ENCODE measurements at regions not wholly inside any gene's neighbourhood (a gene's known extent, or its start where the extent isn't known, plus 50 kb on each side); places are given as distances from the start of the nearest gene placed in this dataset.

DNA sequence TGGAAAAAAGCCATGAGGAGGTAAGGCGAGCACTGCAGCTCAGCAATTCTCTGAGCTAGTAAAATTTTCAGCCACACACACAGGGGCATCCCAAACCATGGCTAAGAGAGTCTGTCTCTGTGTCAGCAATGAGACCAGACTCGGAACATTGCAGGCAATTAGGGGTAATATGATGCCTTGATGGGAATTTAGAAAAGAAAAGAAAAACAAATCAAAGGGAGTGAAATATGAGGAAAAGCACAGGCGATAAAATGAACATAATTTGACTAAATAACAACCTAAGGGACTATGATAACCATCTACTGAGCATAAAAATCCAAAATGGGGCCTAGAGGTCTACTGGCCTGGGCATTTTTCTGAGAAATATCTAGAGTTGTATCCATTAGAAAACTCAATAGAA, 546.0 kb upstream of the PSMD7 start:
- H3K27ac Mint-ChIP-seq, result no peak overlapping the region

DNA sequence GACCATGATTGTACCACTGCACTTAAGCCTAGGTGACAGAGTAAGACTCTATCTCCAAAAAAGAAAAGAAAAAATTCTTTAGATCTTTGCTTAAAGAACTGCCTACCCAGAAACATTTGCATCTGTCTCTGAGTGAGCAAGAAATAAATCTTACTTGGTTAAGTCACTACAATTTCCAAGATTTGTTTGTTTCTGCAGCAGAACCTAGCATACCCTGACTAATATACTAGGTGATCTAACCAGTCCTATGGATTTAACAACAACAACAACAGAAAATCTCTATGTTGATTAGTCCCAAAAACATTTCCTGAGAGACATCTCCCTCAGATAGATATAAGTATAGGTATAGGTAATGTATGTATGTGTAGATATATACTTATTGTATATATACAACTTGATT, 549.3 kb upstream of the PSMD7 start:
- no peaks in the 10 kb centered on the region for H3K27me3 Mint-ChIP-seq
- no peak overlapping the region for H3K4me3 Mint-ChIP-seq
- no peak overlapping the region for H3K27ac Mint-ChIP-seq
- H3K4me1 Mint-ChIP-seq (ENCODE audit: low read depth), result no peaks in the 10 kb centered on the region
- no peaks in the 10 kb centered on the region for H3K36me3 Mint-ChIP-seq (ENCODE audit: low read depth)
- H3K9me3 Mint-ChIP-seq, result peaks cover 9% of the 10 kb centered on the region

More for the DNA sequence above, 546.0 kb upstream of the PSMD7 start:
- no peaks in the 10 kb centered on the region for H3K4me1 Mint-ChIP-seq (ENCODE audit: low read depth)
- H3K9me3 Mint-ChIP-seq, result peaks cover 4% of the 10 kb centered on the region
- H3K4me3 Mint-ChIP-seq, result no peak overlapping the region
- H3K27me3 Mint-ChIP-seq, result no peaks in the 10 kb centered on the region
- H3K36me3 Mint-ChIP-seq (ENCODE audit: low read depth), result no peaks in the 10 kb centered on the region

DNA sequence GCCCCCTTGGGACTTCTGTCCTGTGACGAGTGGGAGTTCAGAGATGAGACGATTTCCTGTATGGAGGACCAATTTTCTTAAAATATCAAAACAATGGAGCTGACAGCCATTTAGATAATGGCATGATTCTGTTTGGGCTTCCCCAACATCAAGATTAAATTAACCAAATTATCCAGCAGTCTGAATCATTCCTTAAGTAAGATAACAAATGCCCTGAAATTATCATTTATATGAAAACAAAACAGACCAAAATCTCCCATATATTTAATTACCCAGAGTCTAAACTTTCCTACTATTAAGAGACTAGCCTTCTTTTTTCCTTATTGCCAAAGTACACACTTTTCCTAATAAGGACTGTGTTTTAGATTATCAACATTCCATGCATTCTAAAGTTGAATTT, 550.1 kb upstream of the PSMD7 start:
- Mint-ChIP-seq H3K4me1 (ENCODE audit: low read depth) (no peaks in the 10 kb centered on the region), H3K27me3 (no peaks in the 10 kb centered on the region), H3K27ac (no peak overlapping the region), H3K9me3 (peaks cover 9% of the 10 kb centered on the region), H3K36me3 (ENCODE audit: low read depth) (no peaks in the 10 kb centered on the region), H3K4me3 (no peak overlapping the region)

DNA sequence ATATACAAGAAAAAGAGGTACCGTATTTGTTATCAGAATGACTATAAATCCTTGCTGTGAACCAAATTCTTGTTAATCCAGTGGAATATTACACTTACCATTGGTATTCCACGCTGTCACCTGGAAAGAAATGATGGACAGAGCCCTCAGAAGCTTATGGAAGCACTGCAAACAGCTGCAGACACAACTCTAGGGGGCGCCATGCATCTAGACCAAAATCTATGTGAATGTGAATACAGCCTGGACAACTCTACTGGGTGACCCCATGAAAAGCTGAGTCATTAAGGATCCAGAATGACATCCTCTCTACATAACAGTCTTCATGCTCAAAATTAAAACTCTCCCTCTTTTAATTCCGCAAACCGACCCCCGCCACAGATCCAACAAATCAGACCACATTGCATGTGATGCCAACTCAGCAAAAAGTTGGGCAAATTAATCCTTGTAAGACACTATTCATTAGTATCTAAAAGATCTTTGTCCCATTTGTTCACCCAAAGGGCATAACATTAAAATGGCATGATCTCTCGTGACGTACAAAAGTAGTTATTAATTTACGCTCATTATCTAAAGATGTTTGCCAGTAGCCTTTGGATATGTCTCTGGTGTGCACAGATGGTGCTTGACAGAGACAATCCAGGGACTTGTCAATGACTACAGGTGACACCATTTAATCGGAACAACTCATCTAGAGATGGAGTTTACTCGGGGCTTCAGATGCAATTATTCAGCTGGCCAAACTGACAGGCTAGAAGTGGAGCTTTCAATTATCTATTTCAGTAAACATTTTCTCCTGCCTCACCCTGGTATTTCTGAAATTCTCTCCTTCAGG, 552.7 kb upstream of the PSMD7 start:
- Mint-ChIP-seq H3K36me3 (ENCODE audit: low read depth) (no peaks in the 10 kb centered on the region), H3K9me3 (peaks cover 5% of the 10 kb centered on the region), H3K27me3 (no peaks in the 10 kb centered on the region), H3K27ac (no peak overlapping the region), H3K4me1 (ENCODE audit: low read depth) (no peaks in the 10 kb centered on the region), H3K4me3 (no peak overlapping the region)

DNA sequence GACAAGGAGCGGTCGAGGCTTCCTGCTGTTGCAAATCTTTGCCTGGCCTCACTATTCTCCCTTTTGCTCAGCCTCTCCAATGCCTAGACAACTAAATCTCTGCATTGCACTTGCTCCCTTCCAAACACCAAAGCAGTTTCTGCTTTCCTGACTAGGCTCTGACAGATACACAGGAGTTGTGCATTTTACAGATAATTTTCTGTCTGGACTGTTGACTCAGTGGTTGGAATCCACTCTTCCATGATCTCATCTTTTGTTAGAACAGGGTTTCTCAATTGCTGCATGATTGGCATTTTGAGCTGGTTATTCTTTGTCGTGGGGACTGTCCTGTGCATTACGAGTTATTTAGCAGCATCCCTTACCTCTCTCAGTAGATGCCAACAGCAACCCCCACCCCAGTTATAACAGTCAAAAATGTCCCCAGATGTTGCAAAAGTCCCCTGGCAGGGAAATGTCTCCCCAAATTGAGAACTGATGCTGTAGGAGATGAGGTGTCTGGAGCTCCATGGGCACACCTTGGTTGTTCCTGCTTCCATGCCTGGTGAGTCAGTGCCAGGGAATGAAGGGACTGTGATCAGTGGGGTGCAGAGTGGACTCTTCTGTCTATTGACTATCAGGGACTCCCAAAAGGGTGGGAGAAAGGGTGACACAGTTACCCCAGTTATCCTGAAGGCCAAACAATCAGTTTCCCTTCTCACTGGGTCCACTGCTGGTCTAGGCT, 557.4 kb upstream of the PSMD7 start:
- Mint-ChIP-seq H3K9me3 (peaks cover 13% of the 10 kb centered on the region), H3K4me1 (ENCODE audit: low read depth) (peaks cover 4% of the 10 kb centered on the region), H3K27me3 (peaks cover 7% of the 10 kb centered on the region), H3K4me3 (no peak overlapping the region), H3K27ac (no peak overlapping the region), H3K36me3 (ENCODE audit: low read depth) (no peaks in the 10 kb centered on the region)

DNA sequence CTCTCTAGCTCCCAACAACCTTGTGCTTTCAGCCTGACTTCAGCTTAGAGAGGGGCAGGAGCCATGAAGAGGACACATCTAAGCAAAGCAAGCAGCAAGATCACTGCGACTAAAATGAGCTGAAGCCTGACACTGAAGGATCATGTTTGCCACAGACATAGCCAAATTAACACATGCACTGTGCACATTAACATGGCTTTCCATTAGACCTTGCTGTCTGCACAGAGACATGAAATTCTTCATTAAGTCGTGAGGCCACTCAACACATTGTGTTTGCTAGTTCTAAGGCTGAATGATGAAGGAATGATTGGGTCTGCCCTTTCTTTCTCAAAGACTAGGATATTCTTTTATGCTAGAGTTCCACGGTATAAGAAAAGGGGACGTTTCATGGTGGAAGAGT, 558.3 kb upstream of the PSMD7 start:
- peaks cover 9% of the 10 kb centered on the region for H3K9me3 Mint-ChIP-seq
- no peak overlapping the region for H3K27ac Mint-ChIP-seq
- H3K4me1 Mint-ChIP-seq (ENCODE audit: low read depth), result peaks cover 4% of the 10 kb centered on the region
- no peak overlapping the region for H3K4me3 Mint-ChIP-seq
- peaks cover 7% of the 10 kb centered on the region for H3K27me3 Mint-ChIP-seq
- no peaks in the 10 kb centered on the region for H3K36me3 Mint-ChIP-seq (ENCODE audit: low read depth)

DNA sequence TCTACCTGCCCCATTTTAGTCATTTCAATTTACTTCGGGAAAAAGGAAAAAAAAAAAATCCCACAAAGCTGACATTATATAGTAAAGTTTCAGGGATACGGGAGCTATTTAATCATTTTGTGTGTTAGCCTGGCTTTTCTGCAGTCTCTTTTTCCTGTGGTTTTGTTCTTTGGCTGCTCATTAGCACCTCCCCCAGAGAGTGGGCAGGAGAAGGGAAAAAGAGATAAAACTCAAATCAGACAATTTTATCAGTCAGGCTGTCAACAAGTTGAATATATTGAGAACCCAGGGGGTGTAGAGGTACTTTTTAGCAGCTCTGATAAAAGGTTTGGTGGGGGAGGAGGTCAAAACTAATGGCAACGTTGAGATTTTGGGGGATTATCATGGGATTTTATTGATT, 559.0 kb upstream of the PSMD7 start:
- Mint-ChIP-seq H3K4me1 (ENCODE audit: low read depth) (peaks cover 4% of the 10 kb centered on the region), H3K36me3 (ENCODE audit: low read depth) (no peaks in the 10 kb centered on the region), H3K27ac (no peak overlapping the region), H3K9me3 (peaks cover 9% of the 10 kb centered on the region), H3K27me3 (peaks cover 7% of the 10 kb centered on the region), H3K4me3 (no peak overlapping the region)

DNA sequence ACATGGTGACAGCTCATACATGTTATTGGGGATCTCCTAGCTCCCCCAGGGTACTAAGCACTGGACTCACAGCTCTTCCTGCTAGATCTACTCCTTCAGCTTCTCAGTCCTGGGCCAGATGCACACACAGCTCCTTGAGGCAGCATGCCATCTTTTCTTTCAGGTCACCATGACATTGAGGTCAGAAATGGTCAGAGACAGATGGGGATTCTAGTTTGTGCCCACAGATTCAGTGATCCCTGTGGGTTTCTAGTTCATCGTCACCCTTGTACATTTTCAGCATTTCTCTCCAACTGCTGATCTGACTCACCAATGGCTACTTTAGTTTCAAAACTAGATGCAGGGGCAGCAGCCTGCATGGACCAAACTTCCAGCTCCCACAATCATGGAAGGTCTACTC, 560.7 kb upstream of the PSMD7 start:
- peaks cover 7% of the 10 kb centered on the region for H3K27me3 Mint-ChIP-seq
- H3K36me3 Mint-ChIP-seq (ENCODE audit: low read depth), result no peaks in the 10 kb centered on the region
- H3K9me3 Mint-ChIP-seq, result peaks cover 9% of the 10 kb centered on the region
- no peak overlapping the region for H3K27ac Mint-ChIP-seq
- peaks cover 4% of the 10 kb centered on the region for H3K4me1 Mint-ChIP-seq (ENCODE audit: low read depth)
- no peak overlapping the region for H3K4me3 Mint-ChIP-seq

DNA sequence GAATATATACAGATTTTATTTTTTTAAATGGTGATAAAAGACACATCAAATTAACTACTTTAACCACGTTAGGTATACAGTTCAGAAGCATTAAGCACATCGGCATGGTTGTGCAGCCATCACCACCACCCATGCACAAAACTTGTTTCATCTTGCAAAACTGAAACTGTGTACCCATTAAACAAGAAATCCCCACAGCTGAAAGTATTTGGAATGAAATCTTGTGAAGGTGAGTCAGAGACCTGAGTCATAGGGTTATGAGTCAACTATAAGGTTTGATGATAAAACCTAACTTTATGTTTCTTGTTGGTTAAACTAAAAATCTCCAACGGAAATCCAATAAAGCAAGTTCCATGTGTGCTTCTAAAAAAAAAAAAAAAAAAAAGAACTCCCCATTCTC, 561.6 kb upstream of the PSMD7 start:
- Mint-ChIP-seq H3K4me1 (ENCODE audit: low read depth) (peaks cover 4% of the 10 kb centered on the region), H3K27me3 (peaks cover 7% of the 10 kb centered on the region), H3K4me3 (no peak overlapping the region), H3K27ac (no peak overlapping the region), H3K9me3 (peaks cover 9% of the 10 kb centered on the region), H3K36me3 (ENCODE audit: low read depth) (no peaks in the 10 kb centered on the region)

DNA sequence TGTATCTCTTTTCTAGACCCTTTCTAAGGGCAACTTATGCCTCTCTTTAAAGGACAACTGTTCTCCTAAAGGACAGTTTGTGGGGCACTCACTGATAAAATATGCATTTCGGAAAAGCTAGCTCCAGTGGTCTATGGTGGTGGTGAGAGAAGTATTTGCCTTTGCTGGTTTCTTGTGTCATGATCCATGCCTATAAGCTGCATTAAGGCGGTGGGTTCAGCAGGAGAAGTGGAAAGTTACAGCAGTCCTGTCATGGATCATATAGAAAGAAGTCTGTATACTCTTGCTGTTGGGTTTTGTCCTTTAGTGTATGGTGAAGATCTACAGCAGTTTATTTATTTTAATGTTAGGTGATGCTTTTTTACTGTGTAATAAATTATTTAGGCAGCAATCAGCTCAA, 563.9 kb upstream of the PSMD7 start:
- H3K9me3 Mint-ChIP-seq, result peaks cover 9% of the 10 kb centered on the region
- H3K27ac Mint-ChIP-seq, result no peak overlapping the region
- H3K4me3 Mint-ChIP-seq, result no peak overlapping the region
- H3K4me1 Mint-ChIP-seq (ENCODE audit: low read depth), result peaks cover 4% of the 10 kb centered on the region
- H3K27me3 Mint-ChIP-seq, result peaks cover 4% of the 10 kb centered on the region
- no peaks in the 10 kb centered on the region for H3K36me3 Mint-ChIP-seq (ENCODE audit: low read depth)

DNA sequence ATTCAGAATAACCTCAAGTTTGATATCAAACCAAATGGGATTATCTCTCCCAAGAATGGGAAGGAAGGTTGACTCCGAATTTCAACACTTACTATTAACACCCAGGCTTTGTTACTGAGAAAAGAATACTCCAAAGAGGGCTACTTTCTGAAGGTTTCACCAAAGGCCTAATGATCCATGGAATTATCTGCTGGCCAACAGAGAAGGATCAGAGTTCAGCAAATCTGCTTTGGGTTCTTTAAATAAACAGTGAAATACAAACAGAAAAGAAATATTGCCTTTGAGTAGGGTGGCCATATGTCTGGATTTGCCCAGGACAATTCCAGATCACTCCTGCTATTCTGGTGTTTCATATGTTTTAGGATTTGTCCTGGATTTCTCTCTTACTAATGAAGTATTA, 564.5 kb upstream of the PSMD7 start:
- Mint-ChIP-seq H3K27ac (no peak overlapping the region), H3K27me3 (no peaks in the 10 kb centered on the region), H3K4me3 (no peak overlapping the region), H3K36me3 (ENCODE audit: low read depth) (no peaks in the 10 kb centered on the region), H3K9me3 (peaks cover 9% of the 10 kb centered on the region), H3K4me1 (ENCODE audit: low read depth) (peaks cover 4% of the 10 kb centered on the region)

DNA sequence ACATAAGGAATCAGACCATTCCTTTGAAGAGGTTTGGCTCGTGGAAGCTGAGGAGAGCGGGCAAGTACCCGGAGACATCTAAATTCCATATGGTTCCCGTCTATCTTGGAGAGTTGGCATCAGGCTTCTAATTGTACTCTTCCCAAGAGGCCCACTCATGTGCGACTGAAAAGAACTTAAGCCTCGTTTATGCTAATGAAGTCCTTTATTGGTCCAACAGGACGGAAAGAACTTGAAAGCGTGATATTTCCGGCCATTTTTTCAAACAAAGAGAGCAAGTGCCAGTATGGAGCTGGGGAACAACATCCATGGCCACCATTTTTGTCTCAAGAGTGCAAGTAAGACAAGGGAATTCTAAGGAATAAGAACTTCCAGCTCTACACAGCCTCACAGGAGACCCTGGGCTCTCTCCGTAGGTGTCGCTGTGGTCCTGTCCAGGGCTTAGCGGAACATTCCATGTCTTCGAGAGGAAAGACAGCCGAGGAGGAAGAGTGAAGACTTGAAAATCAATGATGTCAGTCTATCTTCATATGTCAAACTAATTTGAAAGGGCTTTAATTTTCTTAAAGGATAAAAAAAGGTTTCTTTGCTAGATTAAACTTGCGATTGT, 566.0 kb upstream of the PSMD7 start:
- Mint-ChIP-seq H3K9me3 (peaks cover 4% of the 10 kb centered on the region), H3K36me3 (ENCODE audit: low read depth) (no peaks in the 10 kb centered on the region), H3K4me1 (ENCODE audit: low read depth) (peaks cover 4% of the 10 kb centered on the region), H3K4me3 (no peak overlapping the region), H3K27ac (no peak overlapping the region), H3K27me3 (no peaks in the 10 kb centered on the region)

DNA sequence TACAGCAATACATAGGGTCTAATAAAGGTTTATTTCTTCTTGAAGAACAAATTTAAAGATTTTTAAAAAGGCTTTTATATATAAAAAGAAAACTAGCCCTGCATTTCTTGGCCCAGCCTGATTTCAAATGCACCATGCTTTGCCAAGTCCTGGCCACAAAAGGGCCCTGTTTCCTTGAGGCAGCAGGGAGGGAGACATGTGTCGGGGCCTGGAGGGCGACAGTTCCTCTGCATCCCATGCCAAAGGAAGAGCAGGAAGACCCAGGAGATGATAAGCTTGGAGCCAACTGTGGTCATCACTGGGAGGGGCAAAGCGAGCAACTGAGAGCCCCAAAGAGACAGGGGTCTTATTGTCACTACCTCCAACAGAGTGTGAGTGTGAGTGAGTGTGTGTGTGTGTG, 571.5 kb upstream of the PSMD7 start:
- H3K4me3 Mint-ChIP-seq, result no peak overlapping the region
- no peaks in the 10 kb centered on the region for H3K27me3 Mint-ChIP-seq
- H3K27ac Mint-ChIP-seq, result no peak overlapping the region
- no peaks in the 10 kb centered on the region for H3K4me1 Mint-ChIP-seq (ENCODE audit: low read depth)
- H3K36me3 Mint-ChIP-seq (ENCODE audit: low read depth), result no peaks in the 10 kb centered on the region
- no peaks in the 10 kb centered on the region for H3K9me3 Mint-ChIP-seq

DNA sequence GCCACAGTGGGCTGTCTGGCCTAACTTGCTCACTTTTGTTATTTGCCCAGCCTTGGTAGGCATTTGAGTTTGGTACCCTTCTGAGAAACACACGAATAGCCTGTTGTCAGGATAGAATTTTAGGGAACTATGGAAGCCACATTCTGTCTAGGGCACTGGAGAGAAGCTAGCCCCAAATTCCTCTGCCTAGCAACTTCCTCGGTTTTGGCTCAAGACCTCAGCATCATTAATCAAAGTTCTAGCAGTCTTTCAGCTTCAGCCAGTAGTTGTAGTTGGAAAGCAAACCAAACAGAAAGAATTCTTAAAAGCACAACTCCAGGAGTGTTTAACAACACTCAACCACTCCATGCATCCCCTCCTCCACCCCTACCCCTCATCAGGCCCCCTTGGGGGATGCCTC, 572.1 kb upstream of the PSMD7 start:
- Mint-ChIP-seq H3K36me3 (ENCODE audit: low read depth) (no peaks in the 10 kb centered on the region), H3K4me3 (no peak overlapping the region), H3K4me1 (ENCODE audit: low read depth) (no peaks in the 10 kb centered on the region), H3K27me3 (no peaks in the 10 kb centered on the region), H3K27ac (no peak overlapping the region), H3K9me3 (no peaks in the 10 kb centered on the region)

- Mint-ChIP-seq H3K27ac (no peak overlapping the region), H3K9me3 (no peaks in the 10 kb centered on the region), H3K4me3 (no peak overlapping the region)
Observed at GRCh38 chr16:73717266-73717974, 579.2 kb upstream of the PSMD7 start.

More at GRCh38 chr16:73717266-73717974, 579.2 kb upstream of the PSMD7 start:
- no peaks in the 10 kb centered on the region for H3K4me1 Mint-ChIP-seq (ENCODE audit: low read depth)
- H3K36me3 Mint-ChIP-seq (ENCODE audit: low read depth), result no peaks in the 10 kb centered on the region
- peaks cover 3% of the 10 kb centered on the region for H3K27me3 Mint-ChIP-seq
